ENCODE measurements at regions not wholly inside any gene's neighbourhood (a gene's known extent, or its start where the extent isn't known, plus 50 kb on each side); places are given as distances from the start of the nearest gene placed in this dataset.

DNA sequence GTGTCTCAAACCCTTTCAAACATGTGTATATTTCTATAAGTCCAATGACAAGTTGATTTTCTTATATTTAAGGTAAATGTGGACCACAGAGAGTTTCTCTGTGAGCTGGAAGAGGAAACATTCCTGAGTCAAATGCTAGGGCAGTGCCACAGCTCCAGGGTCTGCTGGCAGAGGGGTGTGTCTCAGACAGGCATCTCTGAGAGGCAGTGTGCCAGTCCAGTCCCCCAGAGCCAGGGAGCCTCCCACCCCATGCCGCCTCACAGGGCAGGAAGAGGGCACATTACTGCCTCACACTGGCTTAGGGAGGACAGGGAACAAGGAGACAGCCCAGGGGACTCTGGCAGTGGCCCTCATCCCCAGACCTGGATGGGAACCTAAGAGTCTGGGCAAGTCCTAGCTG lies 120.2 kb downstream of the TENT4A start:
- no peak for DNase-seq

DNA sequence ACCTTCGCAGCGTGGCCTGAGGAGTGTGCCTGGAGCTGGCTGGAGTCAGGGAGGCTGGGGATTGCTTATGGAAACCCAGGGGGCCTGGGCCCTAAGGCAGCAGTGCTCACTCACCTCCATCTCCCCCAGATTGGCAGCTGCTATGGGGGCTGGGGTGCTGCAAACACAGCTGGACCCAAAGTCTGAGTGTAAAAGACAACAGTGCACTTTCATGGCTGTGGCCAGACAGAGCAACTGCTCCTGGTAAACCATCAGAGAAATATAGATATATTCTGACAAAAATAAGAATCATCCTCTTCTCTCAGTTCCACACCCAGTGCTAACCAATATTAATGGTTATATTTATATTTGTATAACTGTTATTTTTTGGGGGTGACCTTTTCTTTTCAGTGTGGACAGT lies 123.9 kb downstream of the TENT4A start:
- no peak for DNase-seq

- peak; percentile 34 for DNase-seq
Observed at GRCh38 chr5:6837519-6838110, 124.4 kb downstream of the TENT4A start.

- no peak for DNase-seq
Observed at GRCh38 chr5:6838736-6839135, 125.5 kb downstream of the TENT4A start.

DNA sequence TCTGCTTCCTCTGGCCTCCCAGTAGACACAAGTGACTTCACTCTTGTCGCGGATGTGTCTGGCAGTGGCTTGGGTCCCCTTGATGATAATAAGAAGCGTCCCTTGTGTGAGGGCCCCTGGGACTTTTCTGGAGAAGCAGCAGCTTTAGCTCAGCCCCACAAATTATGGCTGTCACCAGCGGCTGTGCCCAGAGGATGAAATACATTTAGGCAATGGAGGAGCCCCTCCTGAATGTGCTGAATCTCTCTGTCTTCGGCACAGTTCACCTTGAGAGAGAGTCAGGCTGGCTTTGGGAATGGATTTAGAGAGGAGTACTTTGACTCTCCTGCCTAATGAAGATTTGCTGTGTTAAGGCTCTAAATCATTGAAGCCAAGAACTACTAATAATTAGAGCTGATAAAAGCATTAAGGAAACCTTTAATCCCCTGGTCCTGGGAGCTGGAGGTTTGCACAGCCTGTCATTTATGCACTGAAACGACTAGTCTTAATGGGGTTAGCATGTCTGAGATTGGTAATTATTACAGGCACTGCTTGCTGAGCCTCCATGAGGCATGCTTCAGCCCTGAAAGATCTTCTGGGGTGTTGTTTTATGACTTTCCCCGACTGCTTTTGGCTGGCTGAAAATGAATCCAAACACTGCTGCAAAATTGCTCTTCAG lies 127.0 kb downstream of the TENT4A start:
- DNase-seq: no peak

- DNase-seq: no peak
Observed at GRCh38 chr5:6843335-6843734, 130.1 kb downstream of the TENT4A start.

DNA sequence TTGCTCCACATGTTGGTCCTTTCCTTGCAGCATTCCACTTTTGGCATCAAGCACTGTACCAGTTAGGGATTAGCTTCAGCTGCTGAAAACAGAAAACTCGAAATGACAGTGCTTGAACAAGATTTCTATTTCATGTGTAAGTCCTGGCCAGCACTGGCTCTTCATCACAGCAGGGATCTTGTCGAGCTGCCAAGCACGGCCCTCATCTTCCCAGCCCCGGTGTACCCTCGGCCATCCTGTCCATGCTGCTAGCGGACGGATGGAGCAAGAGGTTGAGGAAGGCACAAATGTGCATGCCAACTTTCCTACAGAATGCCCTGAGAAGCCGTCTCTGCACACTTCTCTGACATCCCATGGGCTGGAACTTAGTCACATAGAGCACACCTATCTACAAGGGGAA lies 130.6 kb downstream of the TENT4A start:
- DNase-seq: no peak

GRCh38 chr5:6845856-6846255 lies 132.6 kb downstream of the TENT4A start:
- DNase-seq: no peak

- DNase-seq: no peak
Observed at GRCh38 chr5:6847870-6848269, 134.6 kb downstream of the TENT4A start.

GRCh38 chr5:6849316-6850105 lies 136.3 kb downstream of the TENT4A start:
- peak; percentile 40 for DNase-seq

GRCh38 chr5:6850106-6850432 lies 136.8 kb downstream of the TENT4A start:
- DNase-seq: peak; percentile 18

- no peak for DNase-seq
Observed at GRCh38 chr5:6856653-6857052, 143.4 kb downstream of the TENT4A start.

DNA sequence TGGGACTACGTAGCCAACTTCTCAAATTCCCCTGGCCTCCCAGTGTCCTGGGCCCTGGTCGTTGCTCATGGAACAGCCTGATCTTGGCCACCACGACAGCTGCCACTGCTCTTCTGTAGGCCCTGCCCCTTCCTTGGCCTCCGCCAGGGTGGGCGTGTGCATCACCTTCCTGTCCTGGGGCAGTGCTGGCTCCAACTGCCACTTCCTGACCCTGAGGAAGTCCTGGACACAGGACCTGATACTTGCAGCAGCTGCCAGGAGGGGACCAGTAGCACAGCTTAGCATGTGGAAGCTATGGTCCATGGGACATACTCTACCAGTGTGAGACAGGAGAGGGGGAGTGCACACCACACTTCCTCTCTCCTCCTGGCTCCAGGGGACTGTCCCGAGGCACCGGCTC lies 145.2 kb downstream of the TENT4A start:
- DNase-seq: no peak

DNA sequence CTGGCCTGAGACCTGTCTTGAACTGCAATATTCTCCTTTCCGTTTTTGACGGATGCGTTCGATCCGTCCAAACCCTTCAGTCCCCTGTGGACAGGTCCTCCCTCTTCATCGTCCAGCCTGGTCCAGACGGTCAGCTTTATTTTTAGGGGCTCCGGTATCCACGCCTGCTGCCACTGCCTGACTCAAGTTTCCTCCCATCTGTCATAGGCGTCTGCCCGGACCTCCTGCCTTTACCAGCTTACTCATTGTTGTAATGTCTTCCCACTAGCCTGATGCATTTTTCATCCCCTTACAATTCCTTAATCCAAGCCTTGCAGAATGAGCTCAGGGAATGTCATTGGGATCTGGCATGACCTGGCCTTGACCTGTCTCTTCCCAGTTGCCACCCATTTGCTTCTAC lies 145.8 kb downstream of the TENT4A start:
- no peak for DNase-seq

DNA sequence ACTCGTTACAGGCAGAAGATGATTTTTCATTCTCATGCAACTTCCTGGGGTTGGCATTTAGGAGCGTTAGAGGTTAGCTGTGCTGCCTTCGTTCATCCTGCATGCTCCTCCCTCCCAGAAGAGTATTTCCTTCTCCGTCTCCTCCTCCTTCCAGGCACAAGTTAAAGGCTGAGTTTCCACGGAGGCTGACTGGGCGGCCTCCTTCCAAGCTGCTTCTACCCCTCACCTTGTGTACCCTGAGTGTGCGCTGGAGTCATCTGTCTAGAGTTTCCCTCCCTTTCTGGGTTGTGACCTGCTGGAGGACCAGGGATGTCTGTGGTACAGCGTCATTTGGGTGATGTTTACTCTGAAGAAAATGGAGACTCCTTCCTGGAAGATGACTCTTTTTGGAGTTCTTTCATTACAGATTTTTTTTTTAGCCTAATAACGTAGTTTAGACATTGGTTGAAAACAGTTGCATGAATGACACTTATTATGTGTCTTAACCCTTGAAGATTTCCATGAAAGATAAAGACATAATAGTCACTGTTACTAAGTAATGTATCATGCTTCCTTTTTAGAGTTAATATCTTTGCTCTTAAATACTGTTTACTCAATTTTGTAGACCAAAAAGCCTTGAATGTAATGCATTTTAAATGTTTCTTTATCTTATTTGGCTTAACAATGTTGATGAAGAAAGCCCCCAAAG lies 146.9 kb downstream of the TENT4A start:
- DNase-seq: no peak

DNA sequence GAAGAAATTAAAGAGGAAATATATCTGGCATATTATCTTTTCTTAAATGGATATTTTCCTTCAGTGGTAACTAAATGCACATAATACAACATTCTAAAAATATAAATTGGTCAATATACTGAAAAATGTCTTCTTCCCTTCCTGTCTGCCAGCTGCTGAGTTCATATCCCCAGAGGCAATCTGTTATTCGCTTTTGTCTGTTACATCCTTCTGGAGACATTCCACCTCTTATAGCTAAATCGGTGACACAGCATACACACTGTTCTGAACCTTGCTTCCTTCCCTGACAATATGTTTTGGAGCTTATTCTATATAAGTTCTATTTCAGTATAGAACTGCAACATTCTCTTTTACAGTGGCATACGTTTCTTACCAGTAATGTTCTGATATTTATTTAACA lies 147.8 kb downstream of the TENT4A start:
- no peak for DNase-seq

GRCh38 chr5:6861667-6862066 lies 148.4 kb downstream of the TENT4A start:
- DNase-seq: no peak

DNA sequence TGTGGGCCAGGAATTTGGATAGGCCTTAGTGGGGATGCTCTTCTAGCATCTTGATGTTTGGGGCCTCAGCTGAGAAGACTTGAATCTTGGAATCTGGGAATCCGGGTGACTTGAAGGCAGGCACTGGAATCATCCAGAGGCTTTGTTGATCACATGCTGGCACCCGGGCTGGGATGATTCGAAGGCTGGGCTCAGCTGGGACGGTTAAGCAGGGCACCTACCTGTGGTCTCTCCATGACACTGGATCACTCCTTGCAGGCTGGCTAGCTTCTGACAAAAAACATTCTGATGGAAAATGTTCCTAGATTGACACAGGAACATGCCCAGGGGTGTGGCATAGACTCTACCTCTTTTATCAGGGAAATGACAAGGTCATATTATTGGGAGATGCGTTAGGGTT lies 149.1 kb downstream of the TENT4A start:
- DNase-seq: no peak

DNA sequence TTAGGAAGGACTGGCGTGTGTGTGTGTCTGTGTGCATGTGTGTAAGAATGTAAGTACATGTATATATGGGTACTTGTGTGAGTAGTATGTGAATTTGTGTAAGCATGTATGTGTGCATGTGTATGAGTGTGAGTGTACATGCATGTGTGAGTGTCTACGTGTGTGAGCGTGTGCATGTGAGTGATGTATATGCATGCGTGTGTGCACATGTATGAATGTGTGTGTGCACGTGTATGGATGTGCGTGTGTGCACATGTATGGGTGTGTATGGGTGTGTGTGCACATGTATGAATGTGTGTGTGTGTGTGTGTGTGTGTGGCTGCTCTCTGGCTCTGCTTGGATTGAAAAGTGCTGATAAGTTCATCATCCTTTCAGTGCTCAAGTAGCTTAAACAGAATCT lies 154.5 kb downstream of the TENT4A start:
- DNase-seq: no peak

- DNase-seq: no peak
Observed at GRCh38 chr5:6868171-6868570, 154.9 kb downstream of the TENT4A start.

- no peak for DNase-seq
Observed at GRCh38 chr5:6868575-6869215, 155.5 kb downstream of the TENT4A start.

GRCh38 chr5:6869677-6870076 lies 156.4 kb downstream of the TENT4A start:
- no peak for DNase-seq

- DNase-seq: no peak
Observed at GRCh38 chr5:6872441-6873160, 159.4 kb downstream of the TENT4A start.

All from stimulated activated CD4-positive, alpha-beta T cell treated with anti-CD3 and anti-CD28 coated beads, Interleukin-15, amount 100 ng/mL, for 24 hours (primary cell).